Subcutaneous abdominal adipose tissue (tissue), 5 donors: ENCODE measurements at regions not wholly inside any gene's neighbourhood (a gene's known extent, or its start where the extent isn't known, plus 50 kb on each side); places are given as distances from the start of the nearest gene placed in this dataset.
"Not testable (repeated sequence)": the region's sequence is repeated elsewhere in the genome, so short reads cannot be mapped to it uniquely, and the experiment has no call there.

Experiments used
- H3K27ac ChIP-seq: one replicate; pipeline ENCODE4 v1.7.0; 2013; ENCODE audit warnings: low read depth, mild to moderate bottlenecking, inconsistent platforms, low read length, moderate library complexity
- H3K27me3 ChIP-seq, 5 donors: one replicate each; pipeline ENCODE4 v1.7.0; 2013; ENCODE audit warnings: low read length in 5 of 5, inconsistent platforms in 1 of 5; ENCODE audit not compliant: control insufficient read depth in 5 of 5, insufficient read depth in 4 of 5
- H3K36me3 ChIP-seq, 5 donors: one replicate each; pipeline ENCODE4 v1.7.0; 2013; ENCODE audit warnings: low read length in 5 of 5; ENCODE audit not compliant: control insufficient read depth in 5 of 5, insufficient read depth in 5 of 5
- H3K4me1 ChIP-seq, 5 donors: one replicate each; pipeline ENCODE4 v1.7.0; 2013; ENCODE audit warnings: low read length in 5 of 5, mild to moderate bottlenecking in 3 of 5, moderate library complexity in 1 of 5; ENCODE audit not compliant: control insufficient read depth in 5 of 5, insufficient read depth in 5 of 5
- H3K4me3 ChIP-seq, 5 donors: one replicate each; pipeline ENCODE4 v1.7.0; 2013; ENCODE audit warnings: low read length in 5 of 5, low read depth in 1 of 5
- H3K9ac ChIP-seq, 5 donors: one replicate each; pipeline ENCODE4 v1.7.0; 2013; ENCODE audit warnings: low read length in 5 of 5, mild to moderate bottlenecking in 4 of 5, moderate library complexity in 3 of 5
- H3K9me3 ChIP-seq, 5 donors: one replicate each; pipeline ENCODE4 v1.7.0; 2013; ENCODE audit warnings: low read length in 5 of 5; ENCODE audit not compliant: control insufficient read depth in 5 of 5
- donor health status: healthy.
- donor health status: healthy.
- donor health status: healthy.
- donor health status: healthy.
- donor health status: healthy.

- Histone ChIP-seq H3K36me3 (no peaks in the 10 kb centered on the region), H3K4me3 (no peak overlapping the region), H3K27ac (no peak overlapping the region), H3K4me1 (peaks cover 2 to 25% (median 7%) of the 10 kb centered on the region in 5 donors), H3K9ac (no peak overlapping the region), H3K27me3 (no peaks in the 10 kb centered on the region), H3K9me3 (no peaks in the 10 kb centered on the region)
These were observed 183.3 kb downstream of the TXNL1 start for GRCh38 chr18:56455141-56455540.

GRCh38 chr18:56453631-56454030, 184.8 kb downstream of the TXNL1 start:
- Histone ChIP-seq H3K4me1 (peaks cover 2 to 14% (median 6%) of the 10 kb centered on the region in 5 donors), H3K4me3 (no peak overlapping the region), H3K27me3 (no peaks in the 10 kb centered on the region), H3K27ac (no peak overlapping the region), H3K9ac (no peak overlapping the region), H3K36me3 (no peaks in the 10 kb centered on the region), H3K9me3 (no peaks in the 10 kb centered on the region)

DNA sequence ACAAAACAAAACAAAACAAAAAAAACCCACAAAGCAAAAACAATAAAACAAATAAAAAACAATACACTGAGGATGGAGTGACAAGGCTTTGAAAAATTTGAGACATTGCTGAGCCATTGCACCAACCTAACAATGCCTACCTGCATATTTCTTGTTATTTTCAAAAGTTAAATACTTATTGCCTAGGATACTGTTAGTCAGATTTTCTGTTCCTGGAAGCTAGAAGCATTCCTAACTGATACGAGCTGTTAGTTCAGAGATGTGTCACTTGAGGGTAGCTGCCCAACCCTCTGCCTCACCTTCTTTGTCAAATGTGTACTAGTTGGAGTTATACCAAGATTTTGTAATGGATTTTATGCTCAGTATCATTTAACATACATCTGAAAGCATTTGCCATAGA, 187.2 kb downstream of the TXNL1 start:
- Histone ChIP-seq H3K27me3 (no peaks in the 10 kb centered on the region), H3K4me1 (peaks cover 0 to 15% (median 4%) of the 10 kb centered on the region in 5 donors), H3K4me3 (no peak overlapping the region), H3K9me3 (no peaks in the 10 kb centered on the region), H3K9ac (no peak overlapping the region), H3K27ac (no peak overlapping the region), H3K36me3 (no peaks in the 10 kb centered on the region)

DNA sequence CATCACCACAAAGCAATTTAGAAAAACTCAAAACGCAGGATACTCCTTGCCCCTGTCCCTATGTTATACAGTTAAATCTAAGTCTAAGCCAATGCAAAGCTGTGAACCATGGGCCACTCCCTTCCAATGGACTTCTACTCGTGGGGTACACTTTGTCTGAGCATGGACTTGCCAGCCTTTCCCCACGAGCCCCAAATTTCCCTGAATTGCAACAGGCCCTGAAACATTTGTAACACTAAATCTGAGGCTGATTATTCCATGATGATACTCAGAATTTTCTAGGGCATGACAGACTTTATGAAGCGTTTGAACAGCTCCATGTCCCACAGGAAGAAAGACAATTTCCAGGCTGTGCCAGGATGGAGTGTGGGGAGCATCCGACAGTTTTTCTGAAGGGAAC, 189.6 kb downstream of the TXNL1 start:
- H3K9ac ChIP-seq = no peak overlapping the region
- no peak overlapping the region for H3K4me3 ChIP-seq
- H3K4me1 ChIP-seq = peaks cover 0 to 23% (median 5%) of the 10 kb centered on the region in 5 donors
- H3K36me3 ChIP-seq = no peaks in the 10 kb centered on the region
- no peak overlapping the region for H3K27ac ChIP-seq
- H3K27me3 ChIP-seq = no peaks in the 10 kb centered on the region
- no peaks in the 10 kb centered on the region for H3K9me3 ChIP-seq

- Histone ChIP-seq H3K9ac (no peak overlapping the region), H3K27ac (no peak overlapping the region), H3K36me3 (no peaks in the 10 kb centered on the region), H3K9me3 (no peaks in the 10 kb centered on the region), H3K4me3 (no peak overlapping the region), H3K27me3 (no peaks in the 10 kb centered on the region), H3K4me1 (peaks cover 0 to 31% (median 5%) of the 10 kb centered on the region in 5 donors)
These were observed 193.0 kb downstream of the TXNL1 start for GRCh38 chr18:56445422-56445821.

DNA sequence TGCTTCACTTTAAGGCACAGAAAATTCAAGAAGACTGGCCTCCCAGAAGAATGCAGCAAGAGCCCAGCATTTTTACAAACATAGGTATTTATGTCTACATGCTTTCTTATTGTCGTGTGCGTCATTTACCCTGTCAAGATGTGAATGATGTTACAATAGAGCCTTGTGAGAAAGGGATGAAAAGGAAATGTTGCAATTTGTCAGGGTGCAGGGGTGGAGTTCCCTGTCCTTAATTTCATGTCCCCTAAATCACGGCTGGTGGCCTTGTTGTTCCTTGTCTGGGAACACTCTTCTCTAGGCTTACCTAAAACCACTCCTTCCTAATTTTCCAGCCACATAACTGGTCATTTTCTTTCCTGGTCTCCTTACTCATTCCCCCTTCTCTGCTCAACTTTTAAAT, 194.2 kb downstream of the TXNL1 start:
- H3K27me3 ChIP-seq = no peaks in the 10 kb centered on the region
- peaks cover 0 to 31% (median 5%) of the 10 kb centered on the region in 5 donors for H3K4me1 ChIP-seq
- no peak overlapping the region for H3K4me3 ChIP-seq
- H3K9ac ChIP-seq = no peak overlapping the region
- H3K9me3 ChIP-seq = no peaks in the 10 kb centered on the region
- H3K27ac ChIP-seq = peak overlapping the region; percentile 23
- no peaks in the 10 kb centered on the region for H3K36me3 ChIP-seq

GRCh38 chr18:56443166-56443907, 195.1 kb downstream of the TXNL1 start:
- Histone ChIP-seq H3K27ac (peak overlapping the region; percentile 23), H3K36me3 (no peaks in the 10 kb centered on the region), H3K9me3 (no peaks in the 10 kb centered on the region), H3K4me1 (peaks cover 0 to 26% (median 5%) of the 10 kb centered on the region in 5 donors), H3K27me3 (no peaks in the 10 kb centered on the region), H3K4me3 (no peak overlapping the region), H3K9ac (no peak overlapping the region)

DNA sequence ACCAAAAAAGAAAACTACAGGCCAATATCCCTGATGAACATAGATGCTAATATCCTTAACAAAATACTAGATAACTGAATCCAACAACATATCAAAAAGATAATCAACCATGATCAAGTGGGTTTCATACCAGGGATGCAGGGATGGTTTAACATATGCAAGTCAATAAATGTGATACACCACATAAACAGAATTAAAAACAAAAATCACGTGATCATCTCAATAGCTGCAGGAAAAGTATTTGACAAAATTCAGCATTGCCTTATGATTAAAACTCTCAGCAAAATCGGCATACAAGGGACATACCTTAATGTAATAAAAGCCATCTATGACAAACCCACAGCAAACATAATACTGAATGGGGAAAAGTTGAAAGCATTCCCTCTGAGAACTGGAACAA, 199.9 kb downstream of the TXNL1 start:
- peaks cover 0 to 11% (median 0%) of the 10 kb centered on the region in 5 donors for H3K4me1 ChIP-seq
- H3K9ac ChIP-seq, H3K4me3 ChIP-seq, H3K27me3 ChIP-seq, H3K27ac ChIP-seq, H3K9me3 ChIP-seq, H3K36me3 ChIP-seq: not testable (repeated sequence)

GRCh38 chr18:56436651-56437050, 201.7 kb downstream of the TXNL1 start:
- peaks cover 0 to 6% (median 0%) of the 10 kb centered on the region in 5 donors for H3K4me1 ChIP-seq
- H3K4me3 ChIP-seq = no peak overlapping the region
- no peak overlapping the region for H3K27ac ChIP-seq
- no peaks in the 10 kb centered on the region for H3K27me3 ChIP-seq
- no peak overlapping the region for H3K9ac ChIP-seq
- H3K9me3 ChIP-seq = no peaks in the 10 kb centered on the region
- H3K36me3 ChIP-seq = no peaks in the 10 kb centered on the region

- H3K9me3 ChIP-seq = no peaks in the 10 kb centered on the region
- no peak overlapping the region for H3K27ac ChIP-seq
- no peak overlapping the region for H3K4me3 ChIP-seq
- no peaks in the 10 kb centered on the region for H3K27me3 ChIP-seq
- peaks cover 0 to 6% (median 0%) of the 10 kb centered on the region in 5 donors for H3K4me1 ChIP-seq
- H3K36me3 ChIP-seq = no peaks in the 10 kb centered on the region
- H3K9ac ChIP-seq = no peak overlapping the region
These were observed 204.5 kb downstream of the TXNL1 start for GRCh38 chr18:56433919-56434318.
